H1 (cell line): ENCODE measurements at regions not wholly inside any gene's neighbourhood (a gene's known extent, or its start where the extent isn't known, plus 50 kb on each side); places are given as distances from the start of the nearest gene placed in this dataset.

Experiments used
- CTCF ChIA-PET: fragments of 300-600 bp; sonication (Branson Sonifier 250); formaldehyde crosslinking; loops from one replicate; lab custom pipeline; 2021; ENCODE audit not compliant: partially characterized antibody; lab: Charles Lee
- POLR2A ChIA-PET: fragments of 300-600 bp; sonication (Branson Sonifier 250); formaldehyde crosslinking; loops from one replicate; lab custom pipeline; 2021; ENCODE audit warnings: inconsistent platforms; ENCODE audit not compliant: partially characterized antibody; lab: Charles Lee
- DNase-seq, 2 experiments: peaks; one replicate each; pipeline versions ENCODE4 v3.0.0 to v3.0.0-alpha.2; 2010 to 2022; ENCODE audit warnings: low spot score in 2 of 2, low read depth in 1 of 2, mixed read lengths in 1 of 2
- FAIRE-seq: peaks from 2 replicates; lab custom pipeline; 2011; peaks lifted over from hg19 to GRCh38; lab: Jason Lieb, UNC
- H2AFZ ChIP-seq: 2 replicates; pipeline ENCODE4 v1.8.1; 2012; ENCODE audit warnings: low read length, inconsistent platforms
- H2AK5ac ChIP-seq: 2 replicates; pipeline ENCODE4 v1.6.1; 2013; ENCODE audit warnings: low read depth, low read length
- H2BK120ac ChIP-seq: replicated peaks from 2 replicates; pipeline ENCODE3; 2013; ENCODE audit warnings: low read depth, low read length, inconsistent platforms
- H2BK12ac ChIP-seq: 2 replicates; pipeline ENCODE4 v1.6.1; 2013; ENCODE audit warnings: low read depth, low read length
- H2BK15ac ChIP-seq: 2 replicates; pipeline ENCODE4 v1.6.1; 2013; ENCODE audit warnings: low read length
- H2BK20ac ChIP-seq: 2 replicates; pipeline ENCODE4 v1.6.1; 2013; ENCODE audit warnings: low read length
- H2BK5ac ChIP-seq: 2 replicates; pipeline ENCODE4 v1.6.1; 2013; ENCODE audit warnings: low read depth, low read length
- H3K14ac ChIP-seq: 2 replicates; pipeline ENCODE4 v1.6.1; 2013; ENCODE audit warnings: inconsistent platforms; ENCODE audit not compliant: insufficient read length
- H3K18ac ChIP-seq: 2 replicates; pipeline ENCODE4 v1.6.1; 2013; ENCODE audit warnings: low read length; ENCODE audit errors: extremely low read depth
- H3K23ac ChIP-seq: 2 replicates; pipeline ENCODE4 v1.6.1; 2013; ENCODE audit warnings: inconsistent platforms; ENCODE audit not compliant: insufficient read length
- H3K23me2 ChIP-seq: 2 replicates; pipeline ENCODE4 v1.6.1; 2013; ENCODE audit warnings: low read depth, low read length
- H3K27ac ChIP-seq: 2 replicates; pipeline ENCODE4 v1.6.1; 2011; ENCODE audit warnings: low read depth, low read length, inconsistent platforms
- H3K27me3 ChIP-seq, 4 experiments: replicated peaks in 1 of 4; 1 replicate in 1 of 4; 2 replicates in 3 of 4; pipeline versions ENCODE4 v1.6.1 to v1.8.1; 2011 to 2013; ENCODE audit warnings: low read length in 3 of 4, mild to moderate bottlenecking in 3 of 4, inconsistent platforms in 2 of 4, mixed read lengths in 2 of 4, moderate library complexity in 1 of 4; ENCODE audit not compliant: control insufficient read depth in 3 of 4, insufficient read depth in 3 of 4; ENCODE audit errors: extremely low read depth in 1 of 4
- H3K36me3 ChIP-seq, 4 experiments: 2 replicates each; pipeline versions ENCODE4 v1.6.1 to v1.8.1; 2011 to 2013; ENCODE audit warnings: mild to moderate bottlenecking in 4 of 4, low read length in 3 of 4, moderate library complexity in 2 of 4, control low read depth in 1 of 4, inconsistent platforms in 1 of 4; ENCODE audit not compliant: insufficient read depth in 4 of 4, control insufficient read depth in 2 of 4
- H3K4ac ChIP-seq: replicated peaks from 2 replicates; pipeline ENCODE3; 2013; ENCODE audit warnings: low read length, low read depth, mixed read lengths, inconsistent platforms; ENCODE audit not compliant: insufficient read length
- H3K4me1 ChIP-seq, 4 experiments: replicated peaks in 1 of 4; 1 replicate in 1 of 4; 2 replicates in 3 of 4; pipeline versions ENCODE4 v1.6.1 to v1.8.1; 2011 to 2013; ENCODE audit warnings: low read length in 3 of 4, inconsistent platforms in 2 of 4, mixed read lengths in 1 of 4; ENCODE audit not compliant: insufficient read depth in 4 of 4, control insufficient read depth in 3 of 4
- H3K4me2 ChIP-seq, 2 experiments: 2 replicates each; pipeline versions ENCODE4 v1.6.1 to v1.8.1; 2011 to 2013; ENCODE audit warnings: low read depth in 2 of 2, low read length in 2 of 2, control low read depth in 1 of 2, inconsistent platforms in 1 of 2, mild to moderate bottlenecking in 1 of 2; ENCODE audit not compliant: insufficient read depth in 1 of 2
- H3K4me3 ChIP-seq, 4 experiments: fragments of 200-600, 300-600 bp in 1 of 4; sonication (generic), shearing (Covaris generic), sonication (Bioruptor Twin) in 1 of 4; 2 replicates each; pipeline versions ENCODE4 v1.5.1 to v1.8.1; 2011 to 2016; ENCODE audit warnings: low read length in 4 of 4, low read depth in 3 of 4, control low read depth in 2 of 4, inconsistent platforms in 2 of 4, mild to moderate bottlenecking in 2 of 4, mixed read lengths in 1 of 4, moderate library complexity in 1 of 4; ENCODE audit not compliant: insufficient read depth in 2 of 4; ENCODE audit errors: extremely low read depth in 1 of 4
- H3K56ac ChIP-seq: replicated peaks from 2 replicates; pipeline ENCODE3; 2013; ENCODE audit warnings: low read depth, mild to moderate bottlenecking, mixed read lengths, low read length, inconsistent platforms; ENCODE audit not compliant: insufficient read length
- H3K79me1 ChIP-seq: 2 replicates; pipeline ENCODE4 v1.6.1; 2013; ENCODE audit warnings: low read depth, low read length, control low read depth
- H3K79me2 ChIP-seq, 2 experiments: 2 replicates each; pipeline versions ENCODE4 v1.6.1 to v1.8.1; 2012 to 2013; ENCODE audit warnings: low read length in 2 of 2, mild to moderate bottlenecking in 2 of 2, inconsistent platforms in 1 of 2; ENCODE audit not compliant: insufficient read depth in 2 of 2, control insufficient read depth in 1 of 2
- H3K9ac ChIP-seq, 4 experiments: replicated peaks in 1 of 4; 1 replicate in 1 of 4; 2 replicates in 3 of 4; pipeline versions ENCODE4 v1.6.1 to v1.8.1; 2011 to 2013; ENCODE audit warnings: low read depth in 3 of 4, low read length in 3 of 4, control low read depth in 2 of 4, mild to moderate bottlenecking in 2 of 4, moderate library complexity in 2 of 4, inconsistent platforms in 1 of 4; ENCODE audit errors: extremely low read depth in 1 of 4
- H3K9me3 ChIP-seq, 2 experiments: 2 replicates each; pipeline versions ENCODE4 v1.6.1 to v1.8.1; 2012 to 2013; ENCODE audit warnings: mild to moderate bottlenecking in 2 of 2, moderate library complexity in 2 of 2, control low read depth in 1 of 2, inconsistent platforms in 1 of 2, low read depth in 1 of 2, low read length in 1 of 2, mixed read lengths in 1 of 2; ENCODE audit not compliant: insufficient read depth in 2 of 2
- H4K20me1 ChIP-seq, 2 experiments: replicated peaks in 1 of 2; 2 replicates each; pipeline versions ENCODE3 to v1.8.1; 2011 to 2013; ENCODE audit warnings: inconsistent platforms in 2 of 2, low read length in 2 of 2, mild to moderate bottlenecking in 1 of 2; ENCODE audit not compliant: insufficient read depth in 2 of 2, control insufficient read depth in 1 of 2
- H4K5ac ChIP-seq: 2 replicates; pipeline ENCODE4 v1.6.1; 2013; ENCODE audit warnings: low read length, low read depth, mixed read lengths, inconsistent platforms; ENCODE audit not compliant: insufficient read length
- H4K8ac ChIP-seq: 2 replicates; pipeline ENCODE4 v1.8.0; 2013; ENCODE audit warnings: mild to moderate bottlenecking, moderate library complexity, low read length, inconsistent platforms; ENCODE audit not compliant: insufficient read depth; ENCODE audit errors: extremely low read depth
- H4K91ac ChIP-seq: replicated peaks from 2 replicates; pipeline ENCODE3; 2013; ENCODE audit warnings: low read length, mixed read lengths, inconsistent platforms; ENCODE audit not compliant: insufficient read length
- CBX8 ChIP-seq: fragments of 300-800, 300-1000 bp; sonication (generic); IDR thresholded peaks from 2 replicates; pipeline ENCODE4 v1.7.1; 2016; ENCODE audit warnings: low read depth, low read length, borderline replicate concordance
- ZNF274 ChIP-seq: IDR thresholded peaks from 2 replicates; pipeline ENCODE4 v1.7.0; 2012; ENCODE audit warnings: low read length, borderline replicate concordance; ENCODE audit errors: extremely low read depth
- WGBS, 2 experiments: shearing (Covaris generic) in 1 of 2; methylation state at CpG; one replicate each; pipeline versions ENCODE4 v1.1.6 to v1.1.7; 2013 to 2015; ENCODE audit warnings: low lambda C conversion rate in 2 of 2, mixed read lengths in 2 of 2, inconsistent platforms in 1 of 2, low coverage in 1 of 2, missing lambda C conversion rate in 1 of 2; ENCODE audit not compliant: insufficient replicate concordance in 2 of 2, insufficient coverage in 1 of 2, insufficient read length in 1 of 2; ENCODE audit errors: extremely low coverage in 1 of 2, missing lambda C conversion rate in 1 of 2; 5-methylcytosine and 5-hydroxymethylcytosine counted together
- TF ChIP-seq, protein P1 (sequence below): IDR thresholded peaks from 2 replicates; pipeline ENCODE4 v1.6.1; 2011; ENCODE audit warnings: low read depth, mild to moderate bottlenecking, low read length; ENCODE audit not compliant: insufficient read depth

DNA sequence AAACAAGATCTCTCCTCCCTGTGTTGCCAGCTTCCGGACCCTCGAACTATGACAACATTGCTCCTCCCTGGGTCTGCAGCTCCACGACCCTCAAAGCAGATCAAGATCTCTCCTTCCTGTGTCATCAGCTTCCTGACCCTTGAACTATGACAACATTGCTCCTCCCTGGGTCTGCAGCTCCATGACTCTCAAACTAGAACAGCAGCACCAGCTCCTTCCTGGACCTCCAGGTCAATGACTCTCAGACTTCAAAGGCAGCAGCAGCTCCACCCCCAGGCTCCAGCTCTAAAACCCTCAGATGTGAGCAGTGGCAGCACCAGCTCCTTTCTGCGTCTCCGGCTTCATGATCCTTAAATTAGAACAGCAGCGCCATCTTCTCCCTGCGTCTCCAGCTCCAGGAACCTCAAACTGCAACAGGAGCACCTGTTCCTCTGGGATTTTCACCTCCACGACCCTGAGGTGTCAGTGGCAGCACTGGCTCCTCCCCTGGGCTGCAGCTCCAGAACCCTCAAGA, 341.0 kb upstream of the SULF2 start:
- FAIRE-seq (no peak), DNase-seq (no peak)
- H2BK5ac ChIP-seq = no peak overlapping the region
- TF ChIP-seq ZNF274 (no peak), CBX8 (no peak)
- TF ChIP-seq, protein P1, sequence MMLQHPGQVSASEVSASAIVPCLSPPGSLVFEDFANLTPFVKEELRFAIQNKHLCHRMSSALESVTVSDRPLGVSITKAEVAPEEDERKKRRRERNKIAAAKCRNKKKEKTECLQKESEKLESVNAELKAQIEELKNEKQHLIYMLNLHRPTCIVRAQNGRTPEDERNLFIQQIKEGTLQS = no peak
- no peak overlapping the region; the same call in 1 of the 2 replicates for H2AK5ac ChIP-seq
- CTCF ChIA-PET = interaction anchor here (0.8 to 2.0 kb wide), 3 partner anchors 166 to 402 kb away, joined by 3 to 6 read pairs (median 4); no protein-coding TSS in a partner anchor
- no peak overlapping the region for H2AFZ ChIP-seq
- H2BK15ac ChIP-seq = no peak overlapping the region
- no peak overlapping the region for H4K5ac ChIP-seq
- H2BK12ac ChIP-seq = no peak overlapping the region
- no peaks in the 10 kb centered on the region for H3K36me3 ChIP-seq
- no peak overlapping the region for H3K56ac ChIP-seq
- H3K4me3 ChIP-seq = no peak overlapping the region
- H3K4me2 ChIP-seq = no peak overlapping the region
- no peaks in the 10 kb centered on the region for H3K27me3 ChIP-seq
- H2BK20ac ChIP-seq = no peak overlapping the region
- no peak overlapping the region for H4K8ac ChIP-seq
- no peak overlapping the region for H3K23ac ChIP-seq
- no peak overlapping the region for H4K91ac ChIP-seq
- H2BK120ac ChIP-seq = no peak overlapping the region
- H3K4ac ChIP-seq = no peak overlapping the region
- no peaks in the 10 kb centered on the region; a peak in 1 of 4 replicates for H3K9me3 ChIP-seq
- no peak overlapping the region for H3K27ac ChIP-seq
- H3K14ac ChIP-seq = no peak overlapping the region
- H3K18ac ChIP-seq = no peak overlapping the region
- no peaks in the 10 kb centered on the region for H4K20me1 ChIP-seq
- peaks cover 0 to 2% (median 0%) of the 10 kb centered on the region in 4 experiments; a peak in 1 of 7 replicates for H3K4me1 ChIP-seq
- H3K9ac ChIP-seq = no peak overlapping the region
- no peaks in the 10 kb centered on the region for H3K79me1 ChIP-seq
- no peaks in the 10 kb centered on the region for H3K23me2 ChIP-seq
- H3K79me2 ChIP-seq = no peaks in the 10 kb centered on the region
- WGBS, 2 experiments = 89% methylated on average over 8 of the region's 8 CpGs; no CpG with 5 or more reads in 1 of the 2 experiments
- POLR2A ChIA-PET = interaction anchor here (1.7 kb wide), 1 partner anchor 9 kb away, joined by 3 read pairs; no protein-coding TSS in a partner anchor
